RKO (cell line): ENCODE measurements at regions not wholly inside any gene's neighbourhood (a gene's known extent, or its start where the extent isn't known, plus 50 kb on each side); places are given as distances from the start of the nearest gene placed in this dataset.

Experiments used
- DNase-seq: peaks from one replicate; pipeline ENCODE4 v3.0.0-alpha.2; 2016; ENCODE audit warnings: low spot score

GRCh38 chr20:17816804-17817587, 117.2 kb downstream of the BANF2 start:
- no peak for DNase-seq

- DNase-seq = no peak
These were observed 111.8 kb downstream of the BANF2 start for GRCh38 chr20:17811628-17811965.

- no peak for DNase-seq
These were observed 111.3 kb downstream of the BANF2 start for GRCh38 chr20:17810847-17811627.

- no peak for DNase-seq
These were observed 110.4 kb downstream of the BANF2 start for GRCh38 chr20:17810062-17810631.

GRCh38 chr20:17809362-17810061, 109.7 kb downstream of the BANF2 start:
- DNase-seq = no peak

- no peak for DNase-seq
These were observed 109.0 kb downstream of the BANF2 start for GRCh38 chr20:17808782-17809181.

GRCh38 chr20:17808357-17808756, 108.6 kb downstream of the BANF2 start:
- DNase-seq = no peak

GRCh38 chr20:17807651-17808050, 107.9 kb downstream of the BANF2 start:
- DNase-seq = peak; percentile 19

GRCh38 chr20:17806739-17807441, 107.1 kb downstream of the BANF2 start:
- no peak for DNase-seq

GRCh38 chr20:17806107-17806506, 106.3 kb downstream of the BANF2 start:
- DNase-seq = no peak

GRCh38 chr20:17803765-17804164, 104.0 kb downstream of the BANF2 start:
- no peak for DNase-seq

- no peak for DNase-seq
These were observed 99.9 kb downstream of the BANF2 start for GRCh38 chr20:17799575-17800227.

- no peak for DNase-seq
These were observed 98.8 kb downstream of the BANF2 start for GRCh38 chr20:17798601-17799000.

GRCh38 chr20:17797579-17797978, 97.8 kb downstream of the BANF2 start:
- no peak for DNase-seq

GRCh38 chr20:17797161-17797560, 97.4 kb downstream of the BANF2 start:
- DNase-seq = no peak

- no peak for DNase-seq
These were observed 96.4 kb downstream of the BANF2 start for GRCh38 chr20:17796091-17796563.

- no peak for DNase-seq
These were observed 95.8 kb downstream of the BANF2 start for GRCh38 chr20:17795501-17796071.

GRCh38 chr20:17795003-17795402, 95.2 kb downstream of the BANF2 start:
- DNase-seq = no peak

GRCh38 chr20:17794400-17794799, 94.6 kb downstream of the BANF2 start:
- DNase-seq = no peak

GRCh38 chr20:17793986-17794385, 94.2 kb downstream of the BANF2 start:
- no peak for DNase-seq

GRCh38 chr20:17790296-17790695, 90.5 kb downstream of the BANF2 start:
- no peak for DNase-seq
